HUDEP-2 (cell line): ENCODE measurements at regions not wholly inside any gene's neighbourhood (a gene's known extent, or its start where the extent isn't known, plus 50 kb on each side); places are given as distances from the start of the nearest gene placed in this dataset.

ENCODE experiments used
- DNase-seq, 76 experiments: peaks; one replicate each; lab custom pipeline; 2025; ENCODE audit not compliant: unreplicated experiment in 76 of 76; lab: John Stamatoyannopoulos, UW

DNA sequence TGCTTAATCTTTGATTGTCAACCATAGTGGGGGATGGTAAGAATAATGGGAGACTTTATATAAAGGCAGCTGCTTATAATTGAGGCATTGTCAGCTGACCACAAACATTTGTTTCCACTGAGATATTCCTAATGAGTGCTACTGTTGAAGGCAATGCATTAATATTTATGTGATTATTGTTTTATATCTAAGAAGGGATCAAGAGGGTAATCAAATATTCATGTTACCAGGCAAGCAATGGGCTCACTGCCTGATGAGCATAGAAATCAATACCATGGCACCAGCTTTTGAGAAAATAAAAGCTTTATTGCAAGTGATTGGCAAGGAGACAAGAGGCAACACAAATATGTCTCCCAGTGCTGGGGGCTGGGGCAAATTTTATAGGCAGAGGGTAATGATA is 706.7 kb upstream of the ADAMTS5 start:
- no peak for DNase-seq

DNA sequence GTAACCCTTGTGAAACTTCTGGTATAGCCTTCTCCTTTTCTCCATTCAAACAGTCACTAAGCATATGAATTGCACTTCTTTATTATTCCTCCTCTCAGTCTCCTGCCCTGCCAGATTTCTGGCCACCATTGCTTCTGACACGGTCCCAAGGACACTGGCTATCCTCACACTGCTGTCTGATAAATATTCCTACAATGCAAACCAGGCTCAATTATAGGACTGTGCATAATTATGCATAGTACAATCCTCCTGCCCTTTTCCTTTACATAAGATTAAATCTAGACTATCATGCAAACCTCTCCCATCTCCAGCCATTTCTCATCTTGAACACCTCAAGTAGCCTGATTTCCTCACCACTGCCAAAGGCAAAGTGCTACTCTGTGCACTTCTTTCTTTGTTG is 704.3 kb upstream of the ADAMTS5 start:
- no peak for DNase-seq

DNA sequence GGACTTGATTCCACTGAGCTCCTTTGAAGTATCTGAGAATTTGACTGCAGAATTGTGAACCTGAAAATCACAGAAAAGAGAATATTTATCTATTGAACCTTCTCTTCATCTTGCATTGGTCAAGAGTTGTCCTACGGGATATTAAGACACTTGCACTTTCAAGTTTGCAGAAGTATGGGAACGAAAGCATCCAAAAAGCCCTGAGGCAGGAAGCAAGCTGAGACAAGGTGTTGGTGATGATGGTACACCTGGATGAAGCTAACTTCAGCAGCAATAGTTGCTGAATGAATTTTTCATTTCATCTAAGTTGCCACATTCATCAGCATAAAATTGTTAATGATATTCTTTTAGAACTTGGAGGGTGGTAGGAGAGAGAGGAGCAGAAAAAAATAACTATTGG is 686.6 kb upstream of the ADAMTS5 start:
- no peak for DNase-seq

DNA sequence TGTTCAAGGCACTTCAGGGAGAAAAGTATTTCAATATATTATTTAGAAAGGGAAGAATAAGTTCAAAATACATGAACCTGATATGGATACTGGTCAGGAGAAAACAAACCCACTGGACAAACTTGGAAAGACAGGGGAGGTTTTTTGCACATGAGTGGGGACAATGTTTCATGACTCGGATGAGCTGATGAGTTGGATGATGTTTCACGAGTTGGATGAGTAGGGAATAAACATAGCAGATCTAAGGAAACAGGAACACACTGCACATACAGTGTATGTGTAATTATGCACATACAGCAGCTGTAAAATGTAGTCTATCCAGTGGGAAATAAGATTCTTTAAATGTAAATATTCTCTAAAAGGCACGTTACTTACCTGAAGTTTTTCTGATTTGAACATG is 682.9 kb upstream of the ADAMTS5 start:
- no peak for DNase-seq

DNA sequence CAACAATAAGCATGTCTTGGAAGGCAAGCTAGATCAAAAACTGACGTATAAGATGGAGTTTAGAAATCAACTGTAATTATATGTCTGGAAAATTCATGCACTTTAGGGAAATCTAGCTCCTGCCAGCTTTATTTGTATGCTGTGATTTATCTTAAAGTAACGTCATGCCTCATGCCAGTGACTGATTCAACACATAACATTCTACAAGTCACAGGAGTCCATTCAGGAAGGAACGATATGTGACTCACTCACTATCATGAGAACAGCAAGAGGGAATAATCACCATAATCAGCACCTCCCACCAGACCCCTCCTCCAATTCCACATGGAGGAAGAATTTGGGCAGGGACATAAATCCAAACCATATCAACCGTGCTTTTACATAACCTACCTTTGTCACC is 682.4 kb upstream of the ADAMTS5 start:
- no peak for DNase-seq

DNA sequence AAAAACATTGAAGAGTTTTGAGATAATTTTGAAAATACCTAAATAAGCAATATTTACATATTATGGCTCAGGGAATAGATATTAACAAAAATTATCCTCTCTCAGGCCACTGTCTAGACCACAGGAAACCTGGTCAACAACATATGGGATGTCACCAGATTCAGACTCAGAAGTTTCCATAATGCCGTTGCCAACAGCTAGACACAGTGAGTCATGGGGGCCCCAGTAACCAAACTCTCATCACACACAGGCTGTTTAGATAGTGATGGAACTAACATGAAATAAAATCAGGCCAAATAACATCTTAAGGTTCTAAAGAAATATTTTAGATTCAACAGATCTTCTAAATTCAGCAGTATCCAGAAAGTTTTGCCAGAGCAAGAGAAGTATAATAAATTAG is 681.7 kb upstream of the ADAMTS5 start:
- no peak for DNase-seq

DNA sequence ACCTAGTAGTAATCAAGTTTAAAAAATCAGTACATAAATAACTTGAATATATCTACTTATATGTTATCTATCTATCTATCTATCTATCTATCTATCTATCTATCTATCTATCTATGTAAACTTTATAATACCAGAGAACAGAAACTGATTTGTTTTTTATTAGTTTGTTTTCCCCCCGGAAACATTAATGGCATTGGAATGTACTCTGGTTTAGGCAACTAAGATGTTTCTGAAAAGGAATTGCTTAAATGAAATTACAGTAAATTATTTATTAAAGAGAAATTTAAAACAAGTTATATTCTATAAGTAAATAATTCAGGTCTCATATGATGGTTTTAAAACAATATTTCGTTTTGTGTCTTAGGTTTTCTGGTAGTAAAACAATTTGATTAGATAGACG is 681.0 kb upstream of the ADAMTS5 start:
- no peak for DNase-seq

- no peak for DNase-seq
These were observed 680.5 kb upstream of the ADAMTS5 start for GRCh38 chr21:27647401-27647800.

- no peak for DNase-seq
These were observed 679.8 kb upstream of the ADAMTS5 start for GRCh38 chr21:27646691-27647090.

DNA sequence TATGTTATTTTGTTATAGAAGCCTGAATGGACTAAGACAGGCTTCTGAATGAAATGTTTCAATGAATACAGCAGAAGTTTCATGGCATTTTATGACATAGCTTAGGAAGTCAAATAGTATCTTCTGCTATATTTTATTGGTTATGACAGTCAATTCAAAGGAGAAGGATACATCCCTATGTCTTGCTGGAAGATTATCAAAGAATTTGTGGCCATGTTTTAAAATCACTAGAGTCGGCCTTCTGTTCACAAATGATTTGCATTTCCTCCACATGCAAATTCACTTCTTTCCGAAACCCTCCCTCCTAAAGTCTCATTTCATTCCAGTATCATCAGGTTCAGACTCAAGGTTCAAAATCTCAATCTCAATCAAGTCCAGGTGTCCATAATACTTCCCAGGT is 679.2 kb upstream of the ADAMTS5 start:
- no peak for DNase-seq

DNA sequence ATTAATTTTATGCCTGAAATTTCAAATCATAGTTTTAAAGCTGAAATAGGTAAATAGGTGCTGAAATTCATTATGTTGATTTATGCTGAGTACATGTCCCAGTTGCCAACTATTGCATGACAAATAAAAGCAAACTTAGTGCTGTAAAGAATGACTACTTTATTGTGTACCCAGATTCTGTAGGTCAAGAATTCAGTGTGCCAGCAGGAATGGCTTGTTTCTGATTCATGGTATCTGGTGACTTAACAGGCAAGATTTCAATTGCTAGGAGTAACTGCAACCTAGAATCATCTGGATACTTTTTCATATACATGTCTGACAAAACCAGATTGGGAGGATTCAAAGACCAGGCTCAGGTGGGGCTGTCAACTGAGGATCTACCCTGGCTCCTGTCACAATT is 678.4 kb upstream of the ADAMTS5 start:
- DNase-seq: no peak

DNA sequence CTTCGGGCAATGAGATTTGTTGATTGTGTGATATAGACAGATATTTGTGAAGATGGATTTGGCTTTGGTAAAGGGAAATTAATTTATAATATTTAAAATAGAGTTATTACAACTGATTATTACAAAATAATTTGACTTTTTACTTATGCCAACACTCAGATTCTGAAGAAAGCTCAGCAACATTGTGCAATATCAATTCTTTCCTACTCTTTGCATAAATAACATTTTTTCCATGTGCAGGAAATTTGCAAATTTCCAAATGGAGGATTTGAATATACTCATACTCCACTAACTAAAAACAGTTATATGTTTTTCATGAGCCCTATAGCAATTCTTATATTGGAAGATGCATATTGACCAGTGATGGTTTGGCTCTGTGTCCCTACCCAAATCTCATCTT is 676.4 kb upstream of the ADAMTS5 start:
- DNase-seq: no peak

- no peak for DNase-seq
These were observed 672.4 kb upstream of the ADAMTS5 start for GRCh38 chr21:27639286-27639685.

DNA sequence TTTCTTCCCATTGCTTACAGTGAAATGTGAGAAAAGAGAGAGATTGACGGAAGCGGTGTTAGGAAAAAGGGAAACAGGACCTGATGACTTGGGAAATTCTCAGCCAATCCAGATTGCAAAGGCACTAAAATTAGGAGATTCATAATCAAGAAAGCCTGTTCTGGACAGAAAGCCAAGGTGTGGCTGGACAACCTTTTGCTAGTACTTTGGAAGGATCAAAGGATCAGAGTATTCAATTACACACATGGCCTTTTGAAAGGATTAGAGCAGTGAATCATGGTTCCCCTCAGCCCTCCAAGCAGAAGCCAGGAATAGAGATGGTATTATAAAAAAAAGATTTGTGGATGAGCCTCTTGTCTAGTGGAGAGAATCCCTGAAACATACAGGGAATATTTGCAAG is 669.8 kb upstream of the ADAMTS5 start:
- DNase-seq: no peak

- no peak for DNase-seq
These were observed 666.7 kb upstream of the ADAMTS5 start for GRCh38 chr21:27633631-27634030.

DNA sequence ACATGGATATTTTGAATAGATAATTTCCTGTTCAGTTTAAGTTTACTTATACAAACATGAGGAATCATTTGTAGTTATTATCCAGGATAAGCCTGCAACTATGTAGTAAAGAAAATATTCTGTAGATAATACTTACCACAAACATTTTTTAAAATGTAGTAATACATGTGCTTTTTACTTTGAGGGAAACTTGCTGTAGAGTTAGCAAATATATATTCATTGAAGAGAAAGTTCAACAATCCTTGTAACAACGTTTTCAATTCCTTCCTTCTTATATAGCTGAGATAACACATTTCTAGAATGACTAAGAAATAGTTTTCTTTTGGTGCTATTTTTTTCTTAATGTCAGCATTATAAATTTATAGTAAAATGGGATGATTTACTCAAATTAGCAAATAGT is 664.6 kb upstream of the ADAMTS5 start:
- no peak for DNase-seq

DNA sequence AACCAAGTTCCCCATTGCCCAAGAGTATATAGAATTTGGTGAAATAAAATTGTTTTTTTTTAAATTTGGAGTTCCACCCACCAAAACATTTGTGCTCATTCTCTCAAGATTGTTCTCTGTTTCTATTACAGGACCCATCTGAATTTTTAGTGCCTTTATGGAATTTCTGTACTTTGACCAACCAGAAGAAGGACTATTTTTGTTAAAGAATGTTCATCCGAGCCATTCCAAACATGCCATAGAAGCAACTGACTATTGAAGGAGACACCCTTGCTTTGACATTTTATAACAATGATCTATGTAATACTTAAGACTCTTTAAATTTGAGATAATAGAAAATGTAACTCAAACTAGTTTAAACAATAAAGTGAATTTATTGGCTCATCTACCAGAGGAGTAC is 655.7 kb upstream of the ADAMTS5 start:
- no peak for DNase-seq

- DNase-seq: no peak
These were observed 647.3 kb upstream of the ADAMTS5 start for GRCh38 chr21:27614231-27614630.

DNA sequence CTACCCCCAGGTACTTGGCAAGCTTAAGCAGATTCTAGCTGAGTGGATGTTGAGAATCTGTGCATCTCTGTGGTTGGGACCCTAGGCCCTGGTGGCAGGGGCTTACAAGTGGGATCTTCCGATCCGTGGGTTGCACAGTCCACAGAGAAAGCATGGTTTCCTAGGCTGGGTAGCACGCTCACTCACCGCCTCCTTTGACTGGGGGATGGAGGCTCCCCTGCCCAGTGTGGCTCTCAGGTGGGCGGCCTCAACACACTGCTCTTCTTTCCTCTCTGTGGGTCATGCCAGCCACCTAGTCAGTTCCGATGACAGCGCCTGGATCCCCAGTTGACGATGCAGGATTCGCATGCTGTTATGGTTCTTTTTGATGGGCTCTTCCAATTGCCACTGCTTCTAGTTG is 639.5 kb upstream of the ADAMTS5 start:
- DNase-seq: no peak

GRCh38 chr21:27596196-27596595 is 629.3 kb upstream of the ADAMTS5 start:
- DNase-seq: no peak

GRCh38 chr21:27595716-27596115 is 628.8 kb upstream of the ADAMTS5 start:
- DNase-seq: no peak

- no peak for DNase-seq
These were observed 623.4 kb upstream of the ADAMTS5 start for GRCh38 chr21:27590271-27590670.

GRCh38 chr21:27589781-27590180 is 622.9 kb upstream of the ADAMTS5 start:
- no peak for DNase-seq

DNA sequence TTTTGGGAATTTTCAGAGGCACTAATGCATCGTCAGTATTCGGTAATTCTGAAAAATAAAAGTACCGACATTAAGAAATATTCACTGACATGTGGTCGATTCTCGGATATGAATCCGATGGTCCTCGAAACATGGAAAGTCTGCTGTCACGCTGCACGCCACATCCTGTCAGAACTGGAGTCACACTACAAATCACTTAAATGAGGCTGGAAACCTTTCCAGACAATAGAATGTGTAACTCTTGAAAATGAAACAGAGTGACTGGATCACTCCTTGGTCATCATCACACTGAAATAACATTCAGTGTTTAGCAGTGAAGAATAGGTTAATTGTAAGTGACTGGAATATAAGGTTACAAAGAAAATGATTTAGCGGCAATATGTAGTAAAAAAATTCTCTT is 620.1 kb upstream of the ADAMTS5 start:
- no peak for DNase-seq
